ENCODE measurements at regions not wholly inside any gene's neighbourhood (a gene's known extent, or its start where the extent isn't known, plus 50 kb on each side); places are given as distances from the start of the nearest gene placed in this dataset.

GRCh38 chr18:46425511-46425910, 231.5 kb downstream of the LOXHD1 start:
- TF ChIP-seq POLR2AphosphoS5 (IDR thresholded peaks at IDR 0.05; ENCODE audit: low read depth, low read length): no peak
- no peak for TF ChIP-seq TAF1 (IDR thresholded peaks at IDR 0.05; ENCODE audit: borderline replicate concordance, insufficient read depth, low read length)

Measured in PFSK-1 (cell line).